ENCODE measurements at regions not wholly inside any gene's neighbourhood (a gene's known extent, or its start where the extent isn't known, plus 50 kb on each side); places are given as distances from the start of the nearest gene placed in this dataset.

DNA sequence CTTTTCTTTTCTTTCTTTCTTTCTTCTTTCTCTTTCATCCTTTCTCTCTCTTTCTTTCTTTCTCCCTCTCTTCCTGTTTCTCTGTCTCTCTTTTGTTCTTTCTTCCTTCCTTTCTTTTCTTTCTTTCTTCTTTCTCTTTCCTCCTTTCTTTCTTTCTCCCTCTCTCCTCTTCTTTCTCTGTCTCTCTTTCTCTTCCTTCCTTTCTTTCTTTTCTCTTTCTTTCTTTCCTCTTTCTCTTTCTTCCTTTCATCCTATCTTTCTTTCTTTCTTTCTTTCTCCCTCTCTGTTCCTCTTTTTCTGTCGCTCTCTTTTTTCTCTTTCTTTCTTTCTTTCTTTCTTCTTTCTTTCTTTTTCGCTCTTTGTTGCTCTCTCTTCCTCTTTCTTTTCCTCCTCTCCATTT is 1149.2 kb upstream of the AUTS2 start:
- DNase-seq = no peak

DNA sequence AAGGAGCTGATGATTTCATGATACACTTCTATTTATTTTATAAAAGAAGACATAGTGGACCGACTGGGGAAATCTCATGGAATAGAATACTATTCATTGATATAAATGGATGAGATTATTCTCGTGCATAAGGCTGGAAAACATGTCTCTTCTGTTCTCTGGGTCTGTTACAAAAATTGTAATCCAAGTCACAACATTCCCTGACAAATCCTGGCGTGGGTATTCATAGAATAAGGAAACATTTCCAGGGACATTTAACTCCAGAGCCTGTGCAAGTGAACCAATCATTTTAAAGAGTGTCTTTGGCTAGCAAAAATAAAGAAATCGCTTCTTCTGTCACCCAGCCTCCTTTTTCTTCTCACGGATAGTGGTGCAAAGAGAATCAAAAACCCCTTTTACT is 1148.5 kb upstream of the AUTS2 start:
- DNase-seq = no peak

- no peak for DNase-seq
These were observed 1143.3 kb upstream of the AUTS2 start for GRCh38 chr7:68454931-68455330.

DNA sequence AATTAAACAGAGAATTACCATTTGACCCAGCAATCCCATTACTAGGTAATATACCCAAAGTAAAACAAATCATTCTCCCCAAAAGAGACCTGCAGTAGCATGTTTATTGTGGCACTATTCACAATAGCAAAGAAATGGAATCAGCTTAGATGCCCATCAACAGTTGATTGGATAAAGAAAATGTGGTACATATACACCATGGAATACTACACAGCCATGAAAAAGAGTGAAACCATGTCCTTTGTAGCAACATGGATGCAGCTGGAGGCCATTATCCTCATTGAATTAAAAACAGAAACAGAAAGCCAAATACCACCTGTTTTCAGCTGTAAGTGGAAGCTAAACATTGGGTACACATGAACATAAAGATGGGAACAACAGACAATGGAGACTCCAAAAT is 1141.8 kb upstream of the AUTS2 start:
- DNase-seq = no peak

DNA sequence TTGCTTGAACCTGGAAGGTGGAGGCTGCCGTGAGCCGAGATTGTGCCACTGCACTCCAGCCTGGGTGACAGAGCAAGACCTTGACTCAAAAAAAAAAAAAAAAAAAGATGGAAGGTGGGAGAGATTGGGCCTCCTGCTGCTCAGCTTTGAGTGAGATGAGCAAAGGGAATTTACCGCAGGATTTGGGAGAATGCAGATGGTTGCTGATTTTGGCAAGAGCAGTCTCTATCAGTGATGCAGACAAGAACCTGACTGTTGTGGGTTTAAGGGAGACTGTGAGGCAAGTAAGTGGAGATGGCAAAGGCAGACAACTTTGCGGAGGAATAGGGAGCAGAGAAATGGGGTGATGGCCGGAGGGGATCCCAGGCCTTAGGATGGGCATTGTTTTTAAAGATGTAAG is 1140.8 kb upstream of the AUTS2 start:
- no peak for DNase-seq

DNA sequence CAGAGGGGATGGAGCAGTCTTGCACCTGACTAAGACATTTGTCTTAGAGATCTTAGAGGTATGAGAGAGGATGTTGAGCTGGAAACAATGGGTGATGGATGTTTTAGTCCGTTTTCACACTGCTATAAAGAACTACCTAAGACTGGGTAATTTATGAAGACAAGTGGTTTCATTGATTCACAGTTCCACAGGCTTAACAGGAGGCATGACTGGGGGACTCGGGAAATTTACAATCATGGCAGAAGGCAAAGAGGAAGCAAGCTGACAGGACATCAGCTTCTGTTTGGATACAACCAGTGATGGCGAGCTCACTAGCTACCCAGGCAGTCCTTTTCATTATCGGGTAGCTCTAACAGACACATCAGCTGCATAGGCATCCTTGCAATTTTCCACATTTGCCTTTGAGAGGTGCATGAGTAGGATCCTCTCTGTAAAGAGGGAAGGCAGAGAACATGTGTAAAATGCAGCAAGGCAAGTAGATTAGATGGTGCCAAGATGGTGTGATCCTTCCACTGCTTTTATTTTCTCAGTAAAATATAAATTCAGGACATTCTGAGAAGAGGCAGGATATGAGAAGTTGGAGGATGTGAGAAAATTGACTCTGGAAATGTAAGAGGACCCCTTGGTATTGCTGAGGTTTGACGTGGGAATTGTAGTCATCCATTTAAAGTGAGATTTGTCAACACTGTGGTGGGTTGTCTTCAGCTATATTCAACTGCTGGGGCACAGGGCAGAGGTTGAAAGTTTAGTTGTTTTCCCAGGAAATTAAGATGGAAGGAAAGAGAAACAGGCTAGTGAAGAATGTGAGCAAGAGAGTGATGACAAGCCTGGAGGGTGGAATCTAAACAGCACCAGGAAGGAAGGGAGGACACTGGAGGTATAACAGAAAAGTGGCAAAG is 1140.0 kb upstream of the AUTS2 start:
- no peak for DNase-seq

DNA sequence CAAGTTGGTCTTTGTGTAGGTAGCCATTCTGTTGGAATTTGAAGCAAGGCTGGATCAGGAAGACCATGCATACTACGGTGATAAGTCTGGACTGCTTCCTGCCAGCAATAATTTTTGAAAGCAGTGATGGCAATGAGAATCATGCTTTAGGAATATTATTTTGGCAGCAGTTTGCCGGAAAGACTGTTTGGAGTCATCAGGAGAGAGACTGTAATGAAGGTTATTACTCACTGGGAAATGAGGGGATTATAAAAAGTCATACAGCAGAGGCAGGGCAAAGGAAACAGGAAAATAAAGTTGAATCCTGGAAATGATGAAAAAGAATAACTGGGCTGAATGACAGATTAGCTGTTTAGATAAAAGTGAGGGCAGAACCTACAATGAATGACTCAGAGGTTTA is 1136.8 kb upstream of the AUTS2 start:
- DNase-seq = no peak

- DNase-seq = no peak
These were observed 1127.3 kb upstream of the AUTS2 start for GRCh38 chr7:68470836-68471435.

DNA sequence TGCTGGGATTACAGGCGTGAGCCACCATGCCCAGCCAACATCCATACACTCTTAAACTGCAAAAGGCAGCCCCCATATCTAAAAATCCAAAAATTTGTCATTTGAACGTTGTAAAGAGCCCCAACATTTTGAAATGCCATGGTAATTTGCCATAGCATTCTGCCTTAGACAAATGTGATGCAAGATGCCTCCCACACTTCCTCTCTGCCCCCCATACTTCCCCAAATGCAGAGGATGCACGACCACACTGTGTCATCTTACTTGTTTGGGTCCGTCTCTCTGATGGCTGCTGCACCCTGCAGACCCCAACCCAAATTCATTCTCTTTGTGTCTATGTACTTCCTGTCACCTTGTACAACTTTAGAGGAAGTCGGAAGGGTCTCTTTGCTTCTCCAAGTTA is 1125.6 kb upstream of the AUTS2 start:
- DNase-seq = no peak

DNA sequence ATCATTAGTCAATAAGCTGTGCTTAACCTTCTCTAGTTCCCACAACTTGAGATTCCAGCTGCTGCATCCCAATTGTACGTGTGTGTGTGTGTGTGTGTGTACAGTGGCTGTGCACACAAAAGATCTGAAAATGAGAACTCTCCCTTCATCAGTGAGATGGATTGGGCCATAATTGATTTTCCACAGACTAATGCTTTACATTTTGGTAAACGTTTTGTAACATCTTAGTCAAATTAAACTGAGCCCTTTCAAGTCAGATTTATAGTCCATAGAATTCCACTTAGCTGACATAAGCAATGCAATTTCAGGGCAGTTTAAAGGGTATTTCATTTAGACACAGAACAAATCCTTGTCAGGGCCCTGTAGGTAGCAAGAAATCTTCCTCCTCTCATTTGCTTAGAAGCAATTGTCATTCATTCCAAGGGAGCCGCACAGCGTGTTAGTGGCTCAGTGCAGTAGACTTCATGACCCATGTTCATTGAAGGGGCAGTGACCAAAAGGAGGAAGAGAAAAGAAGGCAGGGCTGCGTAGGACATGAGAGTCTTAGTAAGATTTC is 1123.5 kb upstream of the AUTS2 start:
- DNase-seq = no peak

DNA sequence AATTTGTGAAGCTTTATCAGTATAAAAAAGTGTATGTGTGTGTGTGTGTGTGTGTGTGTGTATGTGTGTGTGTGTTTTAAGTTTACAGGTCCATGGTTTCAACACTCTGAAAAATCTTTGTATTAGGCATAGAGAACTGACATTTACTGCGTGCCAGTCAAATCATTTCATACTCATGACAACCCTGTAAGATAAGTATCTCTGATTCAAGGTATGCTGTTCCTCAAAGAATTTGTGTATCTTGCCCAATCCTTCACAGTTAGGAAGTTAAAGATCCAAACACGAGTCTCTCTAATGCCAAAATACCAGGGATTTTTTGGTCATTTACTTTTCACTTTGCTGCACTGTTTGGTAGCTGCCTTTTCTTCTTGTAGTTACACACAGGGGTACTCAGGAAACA is 1121.3 kb upstream of the AUTS2 start:
- no peak for DNase-seq

- DNase-seq = no peak
These were observed 1119.9 kb upstream of the AUTS2 start for GRCh38 chr7:68478326-68478725.

DNA sequence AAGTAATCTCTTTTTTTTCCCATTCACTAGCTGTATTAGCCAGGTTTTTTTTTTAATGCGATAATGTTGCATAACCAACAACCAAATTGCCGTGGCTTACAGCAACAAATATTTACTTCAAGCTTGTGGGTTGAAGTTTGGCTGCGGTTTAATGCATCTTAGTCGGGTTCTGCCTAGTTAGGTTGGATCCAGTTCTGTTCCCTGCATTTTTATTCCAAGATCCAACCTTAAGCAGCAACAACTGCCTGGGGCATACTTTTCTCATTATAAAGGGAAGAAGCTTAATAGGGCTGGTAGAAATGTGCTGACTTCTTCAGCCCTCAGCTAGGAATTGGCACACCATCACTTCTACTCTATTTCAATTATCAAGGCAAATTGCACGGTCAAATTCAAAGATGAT is 1115.5 kb upstream of the AUTS2 start:
- DNase-seq = no peak

DNA sequence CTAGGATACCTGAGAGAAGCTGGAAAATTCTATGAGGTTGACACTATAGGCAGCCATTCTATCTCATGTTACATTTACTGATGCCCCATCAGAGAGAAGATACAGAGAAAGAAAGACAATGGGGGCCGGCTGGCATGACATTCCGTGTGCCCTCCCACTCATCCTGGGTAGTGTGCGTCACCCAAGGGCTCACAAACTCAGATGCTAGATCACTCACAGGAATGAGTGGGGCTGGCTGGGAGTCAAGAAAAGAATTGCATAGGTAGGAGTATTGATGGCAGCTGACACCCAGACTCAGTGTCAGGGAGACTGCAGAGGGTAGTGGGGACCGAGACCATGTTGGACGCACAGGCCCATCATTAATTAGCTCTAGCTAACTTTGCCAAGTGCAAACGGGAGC is 1113.5 kb upstream of the AUTS2 start:
- no peak for DNase-seq

DNA sequence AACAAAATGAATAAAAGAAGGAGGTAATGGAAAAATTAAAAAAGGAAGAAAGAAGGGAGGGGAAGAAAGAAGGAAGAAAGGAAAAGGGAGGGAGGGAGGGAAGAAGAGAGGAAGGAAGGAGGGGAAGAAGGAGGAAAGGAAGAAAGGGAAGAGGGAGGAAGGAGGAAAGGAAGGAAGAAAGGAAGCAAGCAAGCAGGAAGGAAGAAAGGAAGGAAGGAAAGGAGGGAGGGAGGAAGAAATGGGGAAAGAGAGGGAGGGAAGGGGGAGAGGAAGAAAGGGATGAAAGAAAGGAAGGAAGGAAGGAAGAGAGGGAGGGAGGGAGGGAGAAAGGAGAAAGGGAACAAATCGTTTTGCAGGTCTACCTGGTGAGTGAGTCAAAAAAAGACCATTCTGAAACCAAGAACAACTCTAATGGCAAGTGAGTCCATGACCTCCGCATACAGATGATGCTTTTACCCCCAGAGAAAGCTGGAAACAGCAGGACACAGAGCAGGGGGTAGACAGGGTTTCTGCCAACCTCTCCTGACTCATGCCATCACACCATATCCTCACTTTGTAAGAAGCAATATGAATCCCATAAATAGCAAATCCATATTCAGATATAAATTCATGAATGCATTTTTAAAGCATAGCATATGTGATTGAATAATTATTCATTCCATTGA is 1112.9 kb upstream of the AUTS2 start:
- DNase-seq = no peak

DNA sequence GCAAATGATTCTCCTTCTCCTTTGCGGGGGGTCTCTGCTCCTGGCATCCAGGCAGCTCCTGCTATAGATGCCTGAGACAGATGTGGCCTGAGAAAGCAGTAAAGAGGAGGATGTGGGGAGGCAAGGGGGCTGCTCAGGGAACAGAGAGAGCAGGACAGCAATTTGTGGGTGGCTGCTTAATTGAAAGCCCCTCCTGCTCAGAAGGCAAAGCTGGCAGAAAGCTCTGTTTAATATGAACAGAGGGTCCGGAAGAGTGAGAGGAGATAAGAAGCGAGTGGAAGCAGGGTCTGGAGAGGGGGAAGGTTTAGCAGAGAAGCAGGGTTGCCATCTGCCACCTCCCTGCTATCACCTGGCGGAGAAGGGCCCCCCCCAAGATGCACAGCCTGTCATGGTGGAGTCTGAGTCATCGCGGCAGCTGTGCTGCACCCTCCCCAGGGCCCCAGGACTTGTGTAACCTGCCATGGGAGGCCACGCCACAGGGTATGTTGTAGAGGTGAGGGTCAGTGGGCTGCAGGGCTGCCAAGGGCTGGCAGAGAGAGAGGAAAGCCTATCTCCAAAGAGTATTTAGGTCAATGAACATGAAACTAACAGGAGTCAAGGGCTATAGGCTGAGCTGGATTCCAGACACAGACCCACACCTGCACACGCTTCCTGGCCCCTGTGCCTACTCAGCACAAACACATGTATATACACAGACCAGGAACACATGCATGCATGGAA is 1109.8 kb upstream of the AUTS2 start:
- no peak for DNase-seq

DNA sequence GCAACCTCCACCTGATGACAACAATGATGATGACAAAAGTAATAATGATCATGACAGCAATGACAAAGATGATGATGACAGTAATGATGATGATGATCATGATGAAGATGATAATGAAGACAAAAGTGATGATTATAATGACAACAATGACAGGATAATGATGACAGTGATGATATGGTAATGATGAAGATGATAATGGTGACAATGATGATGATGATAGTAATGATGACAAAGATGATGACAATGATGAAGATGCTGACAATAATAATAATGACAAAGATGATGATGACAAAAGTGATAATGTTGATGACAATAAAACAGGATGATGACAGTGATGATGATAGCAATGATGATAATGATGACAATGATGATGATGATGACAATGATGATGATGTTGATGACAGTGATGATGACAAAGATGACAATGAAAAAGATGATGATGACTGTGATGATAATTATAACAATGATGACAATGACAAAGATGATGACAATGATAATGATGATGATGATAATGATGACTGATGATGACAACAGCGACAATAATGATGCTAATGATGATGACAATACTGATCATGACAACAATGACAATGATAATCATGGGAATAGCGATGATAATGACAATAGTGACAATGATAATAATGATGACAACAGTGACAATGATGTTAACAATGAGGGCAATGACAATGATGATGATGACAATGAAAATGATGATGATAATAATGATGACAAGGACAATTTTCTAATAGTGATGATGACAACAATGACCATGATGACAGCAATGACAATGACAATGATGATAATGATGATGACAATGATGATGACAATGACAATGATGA is 1106.5 kb upstream of the AUTS2 start:
- no peak for DNase-seq

DNA sequence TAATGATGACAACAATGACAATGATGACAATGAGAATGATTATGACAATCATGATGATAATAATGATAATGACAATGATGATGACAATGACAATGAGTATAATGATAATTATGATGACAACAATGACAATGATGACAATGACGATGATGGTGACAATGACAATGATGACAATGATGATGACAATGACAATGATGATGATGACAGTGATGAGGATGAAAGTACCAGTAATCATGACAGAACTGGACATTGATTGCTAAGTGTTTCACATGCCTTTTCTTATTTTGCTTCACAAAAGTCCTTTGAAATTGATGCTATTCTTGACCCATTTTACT is 1106.0 kb upstream of the AUTS2 start:
- no peak for DNase-seq

GRCh38 chr7:68503400-68503799 is 1094.9 kb upstream of the AUTS2 start:
- no peak for DNase-seq

GRCh38 chr7:68504716-68505115 is 1093.6 kb upstream of the AUTS2 start:
- no peak for DNase-seq

DNA sequence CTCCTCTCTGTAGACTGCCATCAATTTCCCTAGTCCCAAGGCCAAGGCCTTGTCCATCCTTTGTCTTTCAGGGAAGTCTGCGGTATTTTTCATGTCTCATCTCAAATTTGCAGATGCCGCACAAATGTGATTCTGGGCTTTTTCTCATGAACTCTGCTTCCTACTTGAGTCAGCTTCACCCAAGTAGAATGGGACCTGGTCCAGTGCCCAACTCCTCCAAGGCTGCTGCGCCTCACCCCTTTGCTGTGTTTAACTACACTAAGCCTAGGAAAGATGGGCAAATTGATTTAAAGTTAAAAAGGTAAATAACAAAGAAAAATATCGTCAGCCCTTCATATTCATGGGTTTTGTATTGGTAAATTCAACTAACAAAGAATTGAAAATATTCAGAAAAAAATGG is 1092.6 kb upstream of the AUTS2 start:
- DNase-seq = no peak

GRCh38 chr7:68507668-68508067 is 1090.6 kb upstream of the AUTS2 start:
- no peak for DNase-seq
